NCI-H524 treated with DMSO at 0.1 percent for 48 hours (cell line): ENCODE measurements at regions not wholly inside any gene's neighbourhood (a gene's known extent, or its start where the extent isn't known, plus 50 kb on each side); places are given as distances from the start of the nearest gene placed in this dataset.

Source experiments
- DNase-seq: peaks from one replicate; lab custom pipeline; 2025; lab: John Stamatoyannopoulos, UW

- no peak for DNase-seq
These were observed 80.9 kb upstream of the SPATA31D4 start for GRCh38 chr9:81847181-81847915.

- no peak for DNase-seq
These were observed 79.8 kb upstream of the SPATA31D4 start for GRCh38 chr9:81848472-81848871.

GRCh38 chr9:81849631-81850259 is 78.5 kb upstream of the SPATA31D4 start:
- DNase-seq = no peak

- no peak for DNase-seq
These were observed 77.5 kb upstream of the SPATA31D4 start for GRCh38 chr9:81850724-81851123.

- no peak for DNase-seq
These were observed 76.9 kb upstream of the SPATA31D4 start for GRCh38 chr9:81851340-81851739.

GRCh38 chr9:81852820-81853219 is 75.4 kb upstream of the SPATA31D4 start:
- no peak for DNase-seq

GRCh38 chr9:81855538-81855937 is 72.7 kb upstream of the SPATA31D4 start:
- DNase-seq = no peak

GRCh38 chr9:81858657-81859430 is 69.4 kb upstream of the SPATA31D4 start:
- DNase-seq = no peak

- DNase-seq = no peak
These were observed 67.6 kb upstream of the SPATA31D4 start for GRCh38 chr9:81860581-81860980.

GRCh38 chr9:81861644-81862043 is 66.6 kb upstream of the SPATA31D4 start:
- DNase-seq = no peak

- no peak for DNase-seq
These were observed 60.1 kb upstream of the SPATA31D4 start for GRCh38 chr9:81868145-81868544.

GRCh38 chr9:81871695-81872094 is 56.5 kb upstream of the SPATA31D4 start:
- DNase-seq = no peak

GRCh38 chr9:81874250-81874649 is 54.0 kb upstream of the SPATA31D4 start:
- no peak for DNase-seq

- DNase-seq = no peak
These were observed 53.3 kb upstream of the SPATA31D4 start for GRCh38 chr9:81874931-81875330.

GRCh38 chr9:81877047-81877446 is 51.2 kb upstream of the SPATA31D4 start:
- DNase-seq = no peak
